GM18505 (cell line): ENCODE measurements at regions not wholly inside any gene's neighbourhood (a gene's known extent, or its start where the extent isn't known, plus 50 kb on each side); places are given as distances from the start of the nearest gene placed in this dataset.
"Not testable (repeated sequence)": the region's sequence is repeated elsewhere in the genome, so short reads cannot be mapped to it uniquely, and the experiment has no call there.

Source experiments
- ATAC-seq: cut with Tn5 transposase; IDR thresholded peaks from one replicate; pipeline ENCODE4 v1.9.1; 2021; ENCODE audit not compliant: unreplicated experiment
- POLR2A ChIP-seq: IDR thresholded peaks from 4 replicates; pipeline ENCODE4 v1.6.1; 2011; ENCODE audit warnings: borderline replicate concordance; ENCODE audit not compliant: insufficient read depth, insufficient read length; ENCODE audit errors: extremely low read depth

DNA sequence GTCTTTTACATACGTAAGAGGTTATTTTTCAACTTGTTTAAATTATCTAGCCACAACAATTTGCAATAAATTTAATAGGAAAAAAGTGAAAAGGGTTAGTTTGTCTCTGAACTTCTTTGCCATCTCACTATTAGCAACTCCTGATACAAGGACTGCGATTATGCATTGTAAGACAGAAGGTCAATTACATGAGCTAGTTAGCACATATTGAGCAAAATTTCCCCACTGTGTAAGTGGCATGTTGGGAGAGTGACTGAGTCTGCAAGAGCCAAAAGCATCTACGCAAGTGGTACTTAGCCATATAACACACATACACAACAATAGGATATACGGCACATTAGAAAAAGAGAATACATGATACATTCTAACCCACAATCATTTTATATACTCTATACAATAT is 927.2 kb downstream of the STPG2 start:
- ATAC-seq, result no peak
- TF ChIP-seq POLR2A, result no peak

DNA sequence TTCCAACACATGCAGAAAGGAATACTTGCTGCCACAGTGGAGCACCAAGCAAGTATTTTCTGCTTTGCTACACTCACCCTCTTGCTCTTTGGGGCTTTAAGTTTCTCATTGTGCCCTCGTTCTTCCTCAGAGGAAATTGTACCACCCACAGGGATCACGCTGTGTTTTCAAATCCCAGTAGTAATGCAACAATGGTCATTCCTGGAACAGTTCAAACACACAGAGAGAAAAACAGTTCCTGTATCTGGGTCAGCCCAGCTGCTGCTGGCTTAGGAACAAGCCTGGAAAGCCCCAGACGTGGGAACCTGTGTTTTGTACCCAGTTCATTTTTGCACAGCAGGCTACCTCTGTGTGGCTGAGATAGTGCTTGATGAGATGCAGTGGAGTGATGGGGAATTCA is 907.8 kb downstream of the STPG2 start:
- TF ChIP-seq POLR2A, result no peak
- no peak for ATAC-seq

DNA sequence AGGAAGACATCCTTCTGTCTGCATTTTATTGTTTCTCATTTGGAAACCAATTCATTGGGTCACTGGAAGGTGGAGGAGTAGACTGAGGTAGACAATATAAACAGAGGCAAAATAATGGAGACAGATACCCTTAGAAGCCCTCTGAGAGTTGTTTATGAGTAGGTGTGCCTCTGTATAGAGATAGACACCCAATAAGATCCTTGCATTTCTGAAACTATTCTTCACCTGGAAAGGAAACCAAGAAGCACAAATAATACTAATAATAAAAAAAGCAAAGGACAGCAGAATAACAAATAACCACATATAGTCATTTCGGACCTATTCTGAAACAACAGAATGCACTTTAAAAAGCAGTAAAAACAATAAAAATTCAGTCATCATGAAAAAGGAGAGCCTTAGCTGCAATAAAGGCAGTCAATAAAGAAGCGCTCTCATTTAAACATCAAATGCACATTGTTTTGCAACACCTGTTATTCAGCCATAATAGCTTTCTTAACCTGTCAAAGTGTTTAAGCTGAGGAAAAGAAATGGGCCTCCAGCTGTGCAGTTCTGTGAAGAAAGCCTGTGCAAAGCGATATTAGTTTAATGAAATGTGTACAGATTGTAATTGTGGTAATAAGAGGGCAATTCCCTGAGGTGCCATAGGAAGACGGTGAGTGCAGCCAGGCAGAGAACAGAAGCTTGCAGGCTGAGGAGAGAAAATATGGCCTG is 904.2 kb downstream of the STPG2 start:
- no peak for TF ChIP-seq POLR2A
- ATAC-seq, result no peak

DNA sequence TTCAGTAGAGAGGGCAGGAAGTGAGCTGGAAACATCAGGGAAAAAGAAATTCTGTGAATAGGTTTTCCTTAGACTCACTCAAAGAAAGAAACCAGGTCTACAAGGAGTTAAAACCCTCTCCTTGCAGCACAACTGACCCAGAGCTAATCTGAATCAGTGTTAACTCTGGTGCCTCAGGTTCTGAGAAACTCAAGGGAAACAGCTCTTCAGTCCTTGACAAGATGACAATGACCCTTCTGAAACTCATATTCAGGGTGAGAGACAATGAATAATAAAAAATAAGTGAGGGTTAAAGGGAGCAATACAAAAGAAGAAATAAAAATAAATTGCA is 903.6 kb downstream of the STPG2 start:
- no peak for TF ChIP-seq POLR2A
- no peak for ATAC-seq

DNA sequence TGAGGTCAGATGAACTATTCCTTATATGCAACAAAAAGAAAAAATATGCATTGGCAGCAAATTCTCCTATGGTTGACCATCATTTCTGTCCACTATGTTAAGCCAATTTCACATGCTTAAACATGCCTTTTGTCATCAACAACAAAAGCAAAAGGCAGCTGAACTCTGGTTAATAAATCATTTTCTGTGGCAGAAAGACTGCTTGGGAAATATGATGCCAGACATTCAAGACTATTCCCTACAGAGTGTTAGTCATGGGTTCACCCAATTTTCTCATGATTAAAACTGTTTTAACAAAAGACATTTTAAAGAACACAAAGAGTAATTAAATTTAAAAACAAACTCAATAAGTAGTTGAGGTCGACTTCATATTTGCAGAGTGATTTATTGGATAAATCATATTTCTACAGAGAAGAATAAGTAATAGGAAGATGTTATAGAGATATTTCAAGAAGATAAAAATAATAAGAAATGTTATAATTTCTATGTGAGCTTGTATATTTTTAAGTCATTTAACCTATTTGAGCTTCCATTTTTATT is 890.6 kb downstream of the STPG2 start:
- no peak for TF ChIP-seq POLR2A

DNA sequence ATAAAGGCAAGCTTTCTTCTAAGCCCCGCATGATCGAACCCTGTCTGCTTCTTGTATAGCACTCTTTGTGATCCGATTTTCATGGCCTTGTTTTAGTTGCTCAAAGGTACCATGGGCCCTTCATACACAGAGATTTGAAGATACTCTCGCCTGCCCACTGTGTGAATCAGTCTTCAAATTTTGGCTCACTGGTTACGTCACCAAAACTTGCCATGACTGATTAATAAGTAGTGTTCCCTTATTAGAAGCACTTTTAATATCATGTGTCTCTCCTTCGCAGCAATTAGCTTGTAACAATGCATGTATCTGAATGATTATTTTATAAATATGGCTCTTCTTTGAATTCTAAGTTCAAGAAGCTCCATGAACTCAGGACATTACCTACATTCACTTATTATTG is 880.5 kb downstream of the STPG2 start:
- TF ChIP-seq POLR2A, result no peak
- ATAC-seq, result no peak

More for the DNA sequence above, 890.6 kb downstream of the STPG2 start:
- no peak for ATAC-seq

DNA sequence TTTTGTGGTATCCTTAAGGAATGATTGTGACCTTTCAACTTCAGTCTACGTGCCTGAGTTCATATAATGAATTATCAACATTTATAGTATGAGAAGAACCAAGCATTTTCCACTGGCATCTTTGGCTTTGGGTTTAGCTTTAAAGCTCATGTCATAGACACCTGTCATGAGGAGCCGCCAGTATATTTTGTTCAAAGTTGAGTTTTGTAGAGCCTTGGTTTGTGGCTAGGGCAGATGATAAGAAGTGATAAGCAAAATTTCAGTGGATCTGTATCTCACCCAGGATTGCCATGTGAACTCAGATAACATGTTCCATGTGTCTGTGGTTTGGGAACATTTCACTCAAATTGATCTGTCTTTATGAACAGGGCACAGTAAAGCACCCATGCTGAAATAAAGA is 873.2 kb downstream of the STPG2 start:
- ATAC-seq, result no peak
- no peak for TF ChIP-seq POLR2A

DNA sequence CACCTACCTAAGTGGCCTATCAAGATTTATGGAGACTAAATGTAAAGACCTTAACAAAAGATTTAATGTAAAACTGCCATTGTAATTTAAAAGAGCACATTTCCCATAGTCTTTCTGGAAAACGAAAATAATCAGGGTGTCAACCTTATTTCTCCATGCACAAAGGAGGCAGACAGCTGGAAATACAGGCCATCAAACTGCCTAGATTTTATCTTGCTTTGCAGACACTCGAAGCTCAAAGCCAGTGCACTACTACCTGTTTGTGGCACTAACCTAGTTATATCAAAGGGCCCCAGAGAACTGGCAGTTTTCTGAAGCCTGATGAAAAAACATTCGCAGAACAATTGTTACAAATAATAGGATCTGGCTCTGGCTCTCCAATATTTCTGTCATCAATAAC is 863.9 kb downstream of the STPG2 start:
- no peak for ATAC-seq

DNA sequence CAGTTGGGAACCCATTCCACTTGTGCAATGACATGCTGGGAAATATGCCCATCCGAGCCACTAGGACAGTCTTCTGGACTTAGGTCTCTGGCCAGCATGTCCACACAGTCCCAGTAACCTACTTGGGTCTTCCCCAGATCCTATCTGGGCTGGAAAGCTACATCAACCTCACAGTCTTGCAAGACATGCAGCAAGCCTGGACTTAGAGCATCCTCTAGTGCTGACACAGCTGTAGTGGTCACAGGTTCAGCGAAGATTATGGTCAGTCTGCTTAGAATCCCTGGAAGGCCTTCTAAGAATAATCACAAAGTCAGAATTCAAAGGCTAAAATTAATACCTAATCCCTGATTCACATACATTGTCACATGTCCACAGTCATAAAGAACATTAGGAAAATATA is 842.7 kb downstream of the STPG2 start:
- no peak for ATAC-seq
- TF ChIP-seq POLR2A, result no peak

More for the DNA sequence above, 863.9 kb downstream of the STPG2 start:
- no peak for TF ChIP-seq POLR2A

DNA sequence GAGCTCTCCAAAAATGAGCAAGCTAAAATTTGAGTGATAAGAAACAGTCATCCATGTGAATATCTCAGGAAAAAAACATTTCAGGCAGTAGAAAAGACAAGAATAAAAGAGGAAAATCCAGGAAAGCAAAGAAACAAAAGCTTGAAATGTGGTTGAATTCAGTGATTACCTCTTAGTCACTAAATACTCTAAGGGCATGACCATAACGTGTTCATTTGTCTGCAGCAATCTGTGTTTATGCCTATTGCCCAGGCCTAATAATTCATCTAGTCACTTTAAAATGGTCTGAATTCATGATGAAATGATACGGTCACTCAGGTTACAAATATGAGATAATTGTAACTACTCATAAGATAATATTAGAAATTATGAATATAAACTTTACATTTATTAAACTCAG is 837.9 kb downstream of the STPG2 start:
- no peak for ATAC-seq
- no peak for TF ChIP-seq POLR2A

DNA sequence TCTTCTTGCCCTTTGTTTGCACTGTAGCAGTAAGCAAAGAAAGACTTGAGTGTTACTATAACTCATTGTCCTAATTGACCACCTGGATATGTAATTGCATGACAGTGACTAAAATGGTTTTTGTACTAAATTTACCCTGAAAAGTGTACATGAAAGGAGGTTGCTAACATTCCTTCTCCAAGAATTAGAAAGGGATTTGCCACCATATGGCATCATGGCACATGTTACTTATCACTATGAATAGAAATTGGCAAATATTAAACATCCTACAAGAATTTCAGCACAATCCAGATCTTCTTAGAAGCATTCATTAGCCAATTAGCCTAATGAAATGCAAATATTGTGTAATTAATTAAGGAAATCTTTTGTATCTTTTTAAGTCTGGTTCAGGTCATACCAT is 834.2 kb downstream of the STPG2 start:
- TF ChIP-seq POLR2A, result no peak
- ATAC-seq, result no peak

DNA sequence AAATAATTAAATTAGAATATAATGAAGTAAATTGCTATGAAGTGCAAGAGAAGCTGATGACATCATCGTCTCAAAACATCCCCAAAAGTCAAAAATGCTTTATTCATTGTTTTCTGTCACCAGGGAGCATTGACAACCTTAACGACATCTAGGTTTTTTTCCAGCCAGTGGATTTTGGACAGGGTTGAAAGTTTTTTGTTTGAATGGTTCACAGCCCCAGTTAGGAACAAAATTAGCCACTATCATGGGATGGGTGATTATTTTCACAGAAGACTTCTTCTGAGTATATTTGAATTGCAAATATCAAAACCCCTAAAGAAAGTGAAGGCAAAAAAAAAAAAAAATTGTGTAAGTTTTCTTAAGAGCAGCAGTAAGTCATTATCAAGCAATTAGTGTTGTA is 826.1 kb downstream of the STPG2 start:
- TF ChIP-seq POLR2A, result no peak
- ATAC-seq, result no peak

DNA sequence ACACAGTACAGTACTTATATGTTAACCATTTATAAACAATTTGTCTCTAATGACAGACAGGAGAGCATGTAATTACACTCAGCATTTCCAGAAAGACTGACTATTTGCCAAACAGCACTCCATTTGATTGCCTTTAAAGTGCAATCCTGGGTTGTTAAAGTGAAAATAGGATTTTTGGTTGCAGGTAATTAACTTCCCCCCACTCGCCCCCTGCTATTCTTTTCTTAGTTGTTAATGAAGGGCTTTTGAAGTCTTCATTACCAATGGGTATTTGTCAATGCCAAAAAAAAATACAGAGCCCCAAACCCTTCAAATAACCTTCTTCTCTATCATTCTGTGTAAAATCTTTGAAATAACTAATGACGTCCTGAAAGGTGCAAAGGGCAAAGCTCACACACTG is 825.6 kb downstream of the STPG2 start:
- no peak for TF ChIP-seq POLR2A

DNA sequence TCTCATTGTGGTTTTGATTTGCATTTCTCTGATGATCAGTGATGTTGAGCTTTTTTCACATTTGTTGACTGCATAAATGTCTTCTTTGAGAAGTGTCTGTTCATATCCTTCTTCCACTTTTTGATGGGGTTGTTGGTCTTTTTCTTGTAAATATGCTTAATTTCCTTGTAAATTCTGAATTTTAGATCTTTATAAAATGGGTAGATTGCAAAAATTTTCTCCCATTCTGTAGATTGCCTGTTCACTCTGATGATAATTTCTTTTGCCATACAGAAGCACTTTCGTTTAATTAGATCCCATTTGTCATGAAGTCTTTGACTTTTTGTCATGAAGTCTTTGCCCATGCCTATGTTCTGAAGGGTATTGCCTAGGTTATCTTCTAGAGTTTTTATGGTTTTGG is 817.5 kb downstream of the STPG2 start:
- ATAC-seq, result not testable (repeated sequence)

More for the DNA sequence above, 825.6 kb downstream of the STPG2 start:
- no peak for ATAC-seq

DNA sequence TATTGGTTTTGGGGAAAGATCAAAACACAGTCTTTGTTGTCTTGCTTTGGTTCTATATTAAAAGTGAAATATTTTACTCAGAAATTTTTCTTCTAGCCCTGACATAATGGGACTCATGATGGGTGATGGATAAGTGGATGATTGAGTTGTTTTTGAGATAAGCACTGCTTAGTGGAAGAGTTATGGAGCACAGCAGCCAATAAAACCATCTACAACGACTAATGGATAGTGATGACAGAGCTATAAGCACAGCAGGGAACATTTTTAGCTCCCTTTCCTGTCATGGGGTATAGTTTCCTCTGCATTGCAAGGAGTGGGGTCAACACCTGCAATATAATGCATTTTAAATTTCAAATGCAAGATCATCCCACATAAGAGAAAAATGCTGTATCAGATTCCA is 812.4 kb downstream of the STPG2 start:
- no peak for ATAC-seq
- no peak for TF ChIP-seq POLR2A
